Esophagus squamous epithelium (tissue), 5 donors: ENCODE measurements at regions not wholly inside any gene's neighbourhood (a gene's known extent, or its start where the extent isn't known, plus 50 kb on each side); places are given as distances from the start of the nearest gene placed in this dataset.

Source experiments
- DNase-seq: peaks from one replicate; lab custom pipeline; 2025; lab: John Stamatoyannopoulos, UW
- H3K27ac ChIP-seq, 4 donors: fragments of 200-600 bp; sonication (generic); one replicate each; pipeline ENCODE4 v1.5.1; 2016 to 2019; ENCODE audit warnings: mild to moderate bottlenecking in 1 of 4
- H3K27me3 ChIP-seq, 4 donors: fragments of 200-600 bp; sonication (generic); 1 replicate in 3 of 4; 2 replicates in 1 of 4; pipeline versions ENCODE4 v1.5.1 to v1.6.0; 2017 to 2021; ENCODE audit warnings: antibody characterized with exemption in 1 of 4
- H3K36me3 ChIP-seq, 3 donors: fragments of 200-600 bp; sonication (generic); one replicate each; pipeline ENCODE4 v1.5.1; 2016 to 2019
- H3K4me1 ChIP-seq, 3 donors: fragments of 200-600 bp; sonication (generic); one replicate each; pipeline ENCODE4 v1.5.1; 2017 to 2019
- H3K4me3 ChIP-seq, 4 donors: fragments of 200-600 bp; sonication (generic); 1 replicate in 3 of 4; 2 replicates in 1 of 4; pipeline ENCODE4 v1.5.1; 2016 to 2019; ENCODE audit warnings: mild to moderate bottlenecking in 2 of 4, moderate library complexity in 1 of 4
- H3K9me3 ChIP-seq, 3 donors: fragments of 200-600 bp; sonication (generic); one replicate each; pipeline ENCODE4 v1.5.1; 2016 to 2019
- CTCF ChIP-seq, 6 experiments: fragments of 450-650 bp in 4 of 6; fragments of 200-600 bp in 2 of 6; sonication (generic) in 2 of 6; IDR thresholded peaks; one replicate each; pipeline ENCODE4 v1.5.1; 2016 to 2019; ENCODE audit warnings: antibody characterized with exemption in 6 of 6, mild to moderate bottlenecking in 4 of 6, moderate library complexity in 4 of 6
- POLR2A ChIP-seq, 4 donors: fragments of 450-650 bp; IDR thresholded peaks; one replicate each; pipeline ENCODE4 v1.6.1; 2017; ENCODE audit warnings: antibody characterized with exemption in 4 of 4, mild to moderate bottlenecking in 4 of 4, moderate library complexity in 3 of 4
- WGBS, 2 donors: methylation state at CpG; one replicate each; pipeline ENCODE4 v1.1.5; 2018; 5-methylcytosine and 5-hydroxymethylcytosine counted together
- intact Hi-C: fragments of 100-400 bp; cut with DNase I; formaldehyde crosslinking; loops from one replicate; pipeline ENCODE4 v1.15.0; 2022
- donor health status: DM: yes; HTN: yes; CAD: no.

DNA sequence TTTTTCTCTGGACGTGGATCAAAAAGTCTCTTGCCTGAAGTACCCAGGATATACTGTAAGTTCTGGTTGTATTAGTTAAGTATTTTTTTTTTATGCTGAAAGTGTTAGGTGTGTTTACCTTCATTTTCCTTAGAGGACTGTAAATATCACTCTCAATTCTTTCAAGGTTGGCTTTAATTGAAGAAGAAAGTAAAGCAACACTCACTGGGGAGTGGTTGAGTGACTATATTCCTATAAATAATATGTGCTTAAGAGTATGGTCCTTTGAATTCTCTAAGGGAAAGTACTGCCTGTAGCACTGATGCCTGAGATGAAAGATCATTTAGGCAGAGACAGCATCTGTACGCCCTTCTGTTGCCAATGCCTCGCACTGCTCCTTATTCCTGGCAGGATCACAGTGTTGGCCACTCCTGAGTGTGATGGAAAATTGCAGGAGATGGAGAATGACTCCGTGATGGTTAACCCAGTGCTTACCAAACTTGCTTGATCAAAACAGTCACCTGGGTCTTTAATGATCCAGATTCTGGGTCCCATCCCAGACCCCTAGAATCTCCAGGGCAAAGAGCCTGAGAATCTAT is 182.0 kb upstream of the MPDZ start:
- intact Hi-C loops, result no loop called here
- WGBS, 2 donors, result 73 to 76% methylated on average over 4 of the region's 4 CpGs

DNA sequence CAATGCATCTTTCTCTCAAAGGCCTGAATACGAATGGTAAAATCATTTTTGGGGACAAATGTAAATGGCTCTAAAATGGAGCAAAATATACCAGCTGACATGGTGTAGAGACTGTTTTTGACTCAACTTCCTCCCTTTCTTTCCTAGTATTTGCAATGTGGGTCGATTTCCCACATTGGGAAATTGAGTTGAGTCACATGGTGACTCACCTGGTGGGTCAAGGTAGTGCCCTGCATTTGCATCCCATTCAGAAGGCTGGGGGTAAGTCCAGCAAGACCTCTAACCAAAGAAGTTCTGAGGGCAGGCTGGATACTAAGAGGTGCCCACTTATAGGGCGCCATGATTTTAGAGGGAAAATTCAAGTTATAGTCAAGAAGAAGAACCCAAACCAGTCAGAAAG is 179.6 kb upstream of the MPDZ start:
- Histone ChIP-seq H3K27ac (no peak overlapping the region), H3K36me3 (no peaks in the 10 kb centered on the region), H3K9me3 (no peaks in the 10 kb centered on the region), H3K4me3 (no peak overlapping the region), H3K27me3 (no peaks in the 10 kb centered on the region), H3K4me1 (no peaks in the 10 kb centered on the region)
- intact Hi-C loops, result no loop called here
- DNase-seq, result no peak
- TF ChIP-seq POLR2A (IDR thresholded peaks at IDR 0.05) (no peak), CTCF (IDR thresholded peaks at IDR 0.05) (no peak)
- WGBS, 2 donors, result 45 to 58% methylated on average over 3 of the region's 3 CpGs

More for the DNA sequence above, 182.0 kb upstream of the MPDZ start:
- TF ChIP-seq POLR2A (IDR thresholded peaks at IDR 0.05) (no peak), CTCF (IDR thresholded peaks at IDR 0.05) (no peak)
- Histone ChIP-seq H3K36me3 (no peaks in the 10 kb centered on the region), H3K4me3 (no peak overlapping the region), H3K27ac (no peak overlapping the region), H3K27me3 (no peaks in the 10 kb centered on the region), H3K9me3 (no peaks in the 10 kb centered on the region), H3K4me1 (no peaks in the 10 kb centered on the region)
- DNase-seq, result no peak

GRCh38 chr9:13457795-13458194 is 178.3 kb upstream of the MPDZ start:
- Histone ChIP-seq H3K27me3 (no peaks in the 10 kb centered on the region), H3K27ac (no peak overlapping the region), H3K4me3 (no peak overlapping the region), H3K4me1 (no peaks in the 10 kb centered on the region), H3K9me3 (no peaks in the 10 kb centered on the region), H3K36me3 (no peaks in the 10 kb centered on the region)
- no peak for TF ChIP-seq CTCF (IDR thresholded peaks at IDR 0.05)
- TF ChIP-seq POLR2A (IDR thresholded peaks at IDR 0.05), result no peak
- no peak for DNase-seq
- WGBS, 2 donors, result 89 to 96% methylated on average over 1 of the region's 1 CpG
- intact Hi-C loops, result no loop called here

DNA sequence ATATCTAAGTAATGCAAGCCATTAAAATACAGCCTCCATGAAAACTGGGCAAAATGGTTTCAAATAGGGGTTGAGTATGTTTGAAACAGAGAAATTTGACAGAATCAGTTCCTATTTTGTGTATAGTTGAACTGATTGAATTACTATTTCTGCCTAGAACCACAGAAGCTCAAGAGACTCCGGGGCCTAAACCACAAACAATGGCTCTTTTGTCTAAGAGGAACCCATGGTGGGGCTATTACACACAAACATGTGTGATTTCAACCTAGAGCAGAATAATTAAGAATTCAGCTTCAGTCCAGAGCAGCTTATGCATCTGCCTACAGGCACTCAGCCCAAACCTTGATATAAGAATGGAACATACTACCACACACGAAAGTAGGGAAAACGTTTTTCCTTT is 171.2 kb upstream of the MPDZ start:
- no peak overlapping the region for H3K27ac ChIP-seq
- WGBS, 2 donors, result 79 to 82% methylated on average over 3 of the region's 3 CpGs
- DNase-seq, result no peak
- no peak overlapping the region for H3K4me3 ChIP-seq
- H3K27me3 ChIP-seq, result no peaks in the 10 kb centered on the region
- peaks cover 0 to 15% (median 0%) of the 10 kb centered on the region in 3 donors for H3K4me1 ChIP-seq
- no peaks in the 10 kb centered on the region for H3K36me3 ChIP-seq
- no peaks in the 10 kb centered on the region for H3K9me3 ChIP-seq
- intact Hi-C loops, result no loop called here
- TF ChIP-seq POLR2A (IDR thresholded peaks at IDR 0.05) (no peak), CTCF (IDR thresholded peaks at IDR 0.05) (no peak)

GRCh38 chr9:13448482-13448881 is 169.0 kb upstream of the MPDZ start:
- intact Hi-C loops, result no loop called here

More at GRCh38 chr9:13448482-13448881, 169.0 kb upstream of the MPDZ start:
- TF ChIP-seq POLR2A (IDR thresholded peaks at IDR 0.05) (no peak), CTCF (IDR thresholded peaks at IDR 0.05) (no peak)
- no peak overlapping the region for H3K4me3 ChIP-seq
- no peaks in the 10 kb centered on the region for H3K9me3 ChIP-seq
- no peak overlapping the region for H3K27ac ChIP-seq
- no peak for DNase-seq
- no peaks in the 10 kb centered on the region for H3K27me3 ChIP-seq
- no peaks in the 10 kb centered on the region for H3K36me3 ChIP-seq
- WGBS, 2 donors, result 90 to 93% methylated on average over 2 of the region's 2 CpGs
- peaks cover 0 to 25% (median 0%) of the 10 kb centered on the region in 3 donors for H3K4me1 ChIP-seq
